Astrocyte of the spinal cord (primary cell): ENCODE measurements at regions not wholly inside any gene's neighbourhood (a gene's known extent, or its start where the extent isn't known, plus 50 kb on each side); places are given as distances from the start of the nearest gene placed in this dataset.

Experiments used
- DNase-seq: peaks from one replicate; pipeline ENCODE4 v3.0.0; 2011; ENCODE audit warnings: low read depth, low spot score
- H3K4me3 ChIP-seq: 2 replicates; pipeline ENCODE4 v1.5.1; 2011; ENCODE audit warnings: low read depth, mild to moderate bottlenecking, low read length, moderate library complexity
- in situ Hi-C: cut with HindIII; loops from 2 replicates; pipeline ENCODE4 v1.10.0; 2017; ENCODE audit warnings: low sequenced_read_pairs
- TF ChIP-seq, protein P1 (sequence below): IDR thresholded peaks from 2 replicates; pipeline ENCODE4 v1.5.1; 2012; ENCODE audit warnings: low read depth, mild to moderate bottlenecking, low read length, inconsistent platforms

DNA sequence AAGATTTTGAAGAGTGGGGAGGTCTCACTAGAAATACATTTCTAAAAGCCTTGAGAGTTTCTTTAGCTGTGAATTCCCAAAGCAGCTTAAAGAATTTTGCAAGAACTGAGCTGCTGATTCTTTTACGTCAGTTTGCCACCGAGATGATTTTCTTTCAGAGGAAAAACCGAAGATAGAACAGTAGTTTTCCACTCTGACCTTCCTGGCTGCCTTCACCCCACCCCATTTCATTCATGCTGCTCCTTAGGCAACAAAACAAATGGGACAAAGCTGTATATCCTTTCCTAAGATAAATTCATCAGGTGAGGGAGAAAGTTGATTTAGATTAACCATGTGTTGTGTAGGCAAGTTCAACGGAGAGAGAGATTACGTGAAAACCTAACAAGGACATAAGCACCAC is 947.0 kb downstream of the GALC start:
- in situ Hi-C loops, result no loop called here
- DNase-seq, result no peak
- TF ChIP-seq, protein P1, sequence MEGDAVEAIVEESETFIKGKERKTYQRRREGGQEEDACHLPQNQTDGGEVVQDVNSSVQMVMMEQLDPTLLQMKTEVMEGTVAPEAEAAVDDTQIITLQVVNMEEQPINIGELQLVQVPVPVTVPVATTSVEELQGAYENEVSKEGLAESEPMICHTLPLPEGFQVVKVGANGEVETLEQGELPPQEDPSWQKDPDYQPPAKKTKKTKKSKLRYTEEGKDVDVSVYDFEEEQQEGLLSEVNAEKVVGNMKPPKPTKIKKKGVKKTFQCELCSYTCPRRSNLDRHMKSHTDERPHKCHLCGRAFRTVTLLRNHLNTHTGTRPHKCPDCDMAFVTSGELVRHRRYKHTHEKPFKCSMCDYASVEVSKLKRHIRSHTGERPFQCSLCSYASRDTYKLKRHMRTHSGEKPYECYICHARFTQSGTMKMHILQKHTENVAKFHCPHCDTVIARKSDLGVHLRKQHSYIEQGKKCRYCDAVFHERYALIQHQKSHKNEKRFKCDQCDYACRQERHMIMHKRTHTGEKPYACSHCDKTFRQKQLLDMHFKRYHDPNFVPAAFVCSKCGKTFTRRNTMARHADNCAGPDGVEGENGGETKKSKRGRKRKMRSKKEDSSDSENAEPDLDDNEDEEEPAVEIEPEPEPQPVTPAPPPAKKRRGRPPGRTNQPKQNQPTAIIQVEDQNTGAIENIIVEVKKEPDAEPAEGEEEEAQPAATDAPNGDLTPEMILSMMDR, result no peak
- H3K4me3 ChIP-seq, result no peak overlapping the region

DNA sequence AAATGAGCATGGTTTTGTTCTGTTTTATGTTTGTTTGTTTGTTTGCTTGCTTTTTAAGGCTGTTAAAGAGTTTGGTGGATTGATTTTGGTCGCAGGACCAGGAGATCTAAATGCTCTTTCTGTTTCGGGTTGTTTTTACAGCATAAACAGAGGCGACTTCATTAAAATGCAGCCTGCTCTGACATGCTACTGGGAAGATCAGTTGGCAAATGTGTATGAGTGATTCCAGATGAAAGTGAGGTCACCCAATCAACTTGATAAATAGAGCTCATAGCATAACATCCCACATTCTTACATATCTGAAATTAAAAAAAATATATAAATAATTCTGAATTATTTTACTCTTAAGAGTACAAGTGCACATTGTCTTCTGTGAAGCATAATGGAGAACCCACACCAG is 947.7 kb downstream of the GALC start:
- in situ Hi-C loops, result no loop called here
- H3K4me3 ChIP-seq, result no peak overlapping the region
- TF ChIP-seq, protein P1, result no peak
- no peak for DNase-seq

DNA sequence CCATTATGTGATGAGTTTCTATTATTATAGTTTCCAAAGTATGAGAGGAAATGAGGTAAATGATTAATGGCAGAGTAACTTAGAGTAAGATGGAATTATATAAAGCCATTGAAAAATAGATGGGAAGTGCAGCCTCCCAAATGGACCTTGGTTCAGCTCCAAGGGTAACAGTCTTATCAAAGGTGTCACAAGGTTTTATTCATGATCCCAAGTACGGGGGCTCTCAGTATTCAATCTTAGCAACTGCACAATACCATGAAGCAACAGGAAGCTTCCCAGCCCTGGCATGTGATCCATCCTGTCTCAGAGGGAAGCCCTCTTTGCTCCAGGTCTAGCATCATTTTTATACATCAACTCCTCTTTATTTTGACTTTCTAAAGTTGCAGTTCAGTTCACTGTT is 948.2 kb downstream of the GALC start:
- TF ChIP-seq, protein P1, result no peak
- H3K4me3 ChIP-seq, result no peak overlapping the region
- in situ Hi-C loops, result no loop called here
- no peak for DNase-seq

DNA sequence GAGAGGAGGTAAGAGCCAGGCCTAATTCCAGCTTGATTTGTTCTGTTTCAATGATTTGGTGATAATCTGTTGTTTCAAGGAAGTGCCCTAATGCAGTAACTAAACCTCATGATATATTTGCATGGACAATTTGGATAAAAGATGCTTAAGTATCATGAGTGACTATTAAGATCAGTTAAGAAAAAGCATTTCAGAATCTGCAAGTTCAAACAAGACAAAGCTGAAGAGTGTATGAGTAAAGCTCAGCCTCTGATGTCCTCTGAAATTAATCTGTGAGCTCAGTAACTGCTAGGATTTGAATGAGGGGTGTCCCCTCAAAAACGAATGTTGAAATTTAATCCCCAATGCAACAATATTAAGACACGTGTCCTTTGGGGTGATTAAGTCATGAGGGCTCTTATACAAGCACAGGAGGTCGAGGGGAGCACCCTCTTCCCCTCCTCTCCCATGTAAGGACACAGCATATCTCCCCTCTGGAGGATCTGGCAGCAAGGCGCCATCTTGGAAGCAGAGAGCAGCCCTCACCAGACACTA is 949.2 kb downstream of the GALC start:
- in situ Hi-C loops, result no loop called here
- H3K4me3 ChIP-seq, result no peak overlapping the region
- DNase-seq, result no peak
- TF ChIP-seq, protein P1, result no peak

DNA sequence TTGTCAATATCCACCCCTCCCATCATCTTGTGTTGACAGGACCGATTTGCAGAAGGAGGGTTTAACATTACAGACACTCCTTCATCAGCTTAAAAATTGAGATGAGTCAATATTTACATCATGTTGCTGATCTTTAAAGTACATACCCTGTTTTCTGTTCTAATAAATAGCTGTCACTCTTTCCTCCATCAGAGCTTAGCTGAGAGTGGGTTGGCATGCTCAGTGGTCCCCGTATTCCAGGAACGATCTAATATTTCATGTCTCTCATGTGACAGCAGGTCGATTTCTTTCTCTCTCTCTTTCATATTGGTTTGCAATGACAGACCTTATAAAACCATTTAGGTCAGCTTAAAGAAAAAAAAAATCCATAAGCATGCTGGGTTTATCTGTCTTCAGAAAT is 950.6 kb downstream of the GALC start:
- TF ChIP-seq, protein P1, result no peak
- no peak overlapping the region for H3K4me3 ChIP-seq

DNA sequence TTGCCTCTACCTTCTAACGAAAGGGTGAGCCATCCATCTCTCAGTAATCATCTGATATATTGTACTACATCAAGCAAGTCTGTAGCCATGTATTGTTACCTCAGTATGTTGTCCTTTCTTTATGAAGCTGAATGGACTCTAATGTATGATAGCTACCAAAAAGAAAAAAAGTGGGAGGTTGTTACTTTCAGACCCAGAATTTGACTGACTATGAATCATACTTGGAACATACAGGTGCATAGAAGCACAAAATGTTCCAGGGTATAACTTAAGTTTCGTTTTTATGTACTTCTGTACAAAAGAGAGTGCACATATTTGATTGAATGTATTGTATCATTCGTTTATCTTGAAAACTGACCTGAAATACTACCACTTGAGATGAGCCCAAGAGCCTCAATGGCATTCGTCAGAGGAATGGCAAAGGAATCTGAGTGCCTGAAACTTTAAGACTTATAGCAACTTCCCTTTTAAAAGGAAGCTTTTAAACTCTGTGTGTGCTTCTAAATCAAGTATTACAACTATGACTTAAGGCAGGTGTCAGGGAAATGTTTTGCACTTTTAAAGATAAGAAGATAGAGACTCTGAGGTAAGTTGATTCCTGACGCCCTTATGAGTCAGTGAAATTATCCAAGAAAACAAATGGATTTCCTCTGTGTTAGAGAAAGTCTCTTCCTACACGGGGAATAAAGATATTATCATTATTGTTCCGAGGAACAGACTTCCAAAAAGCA is 951.5 kb downstream of the GALC start:
- no peak for DNase-seq
- in situ Hi-C loops, result no loop called here
- TF ChIP-seq, protein P1, result no peak
- no peak overlapping the region for H3K4me3 ChIP-seq

More for the DNA sequence above, 950.6 kb downstream of the GALC start:
- no peak for DNase-seq
- in situ Hi-C loops, result no loop called here

DNA sequence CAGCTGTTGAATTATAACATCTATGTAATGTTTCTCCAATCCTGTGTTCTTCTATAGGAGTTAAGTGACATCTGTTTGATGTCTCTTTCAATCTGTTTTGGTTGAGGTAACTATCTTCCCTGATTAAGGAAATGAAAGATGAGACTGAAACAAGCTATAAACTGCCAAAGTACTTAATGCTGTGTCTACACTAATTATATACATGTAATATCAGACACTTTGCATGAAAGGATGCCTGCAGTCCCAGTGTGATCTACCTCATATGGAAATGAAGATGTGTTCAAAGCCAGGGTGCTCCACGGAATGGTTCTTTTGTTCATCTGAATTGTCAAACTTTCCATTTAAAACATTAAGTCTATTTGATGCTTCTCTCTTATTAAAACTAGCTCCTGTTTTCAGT is 958.3 kb downstream of the GALC start:
- no peak overlapping the region for H3K4me3 ChIP-seq
- in situ Hi-C loops, result no loop called here
- no peak for DNase-seq
- TF ChIP-seq, protein P1, result no peak
